HG02870 (cell line): ENCODE measurements at regions not wholly inside any gene's neighbourhood (a gene's known extent, or its start where the extent isn't known, plus 50 kb on each side); places are given as distances from the start of the nearest gene placed in this dataset.
"Not testable (repeated sequence)": the region's sequence is repeated elsewhere in the genome, so short reads cannot be mapped to it uniquely, and the experiment has no call there.

Experiments used
- ATAC-seq: cut with Tn5 transposase; IDR thresholded peaks from one replicate; pipeline ENCODE4 v1.9.1; 2021; ENCODE audit warnings: mild to moderate bottlenecking, moderate library complexity; ENCODE audit not compliant: unreplicated experiment

DNA sequence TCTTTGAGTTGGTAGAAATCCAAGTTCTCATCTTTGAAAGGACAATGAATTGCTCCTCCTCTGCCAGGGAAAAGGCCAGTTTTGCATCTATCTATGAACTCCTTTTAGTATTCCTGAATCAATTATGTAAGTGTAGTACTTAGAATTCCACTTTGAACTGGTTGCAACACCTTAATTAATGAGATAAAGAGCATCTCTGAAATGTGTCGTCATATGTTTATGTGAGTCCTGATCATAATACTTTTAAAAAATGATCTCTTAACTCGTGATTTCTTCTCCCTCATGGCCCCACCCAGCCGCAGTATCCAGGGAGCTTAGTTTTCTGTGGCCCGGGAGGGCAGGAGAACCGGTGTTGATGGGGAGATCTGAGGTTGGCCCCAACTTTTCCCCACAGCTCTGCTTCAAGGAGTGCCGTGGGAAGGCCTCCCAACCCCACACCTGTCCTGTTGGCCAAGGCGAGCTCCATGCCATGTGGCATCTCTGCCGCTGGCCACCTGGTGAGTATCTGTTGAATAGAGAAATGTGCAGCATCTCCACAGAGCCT is 203.5 kb downstream of the TMEM121 start:
- not testable (repeated sequence) for ATAC-seq

DNA sequence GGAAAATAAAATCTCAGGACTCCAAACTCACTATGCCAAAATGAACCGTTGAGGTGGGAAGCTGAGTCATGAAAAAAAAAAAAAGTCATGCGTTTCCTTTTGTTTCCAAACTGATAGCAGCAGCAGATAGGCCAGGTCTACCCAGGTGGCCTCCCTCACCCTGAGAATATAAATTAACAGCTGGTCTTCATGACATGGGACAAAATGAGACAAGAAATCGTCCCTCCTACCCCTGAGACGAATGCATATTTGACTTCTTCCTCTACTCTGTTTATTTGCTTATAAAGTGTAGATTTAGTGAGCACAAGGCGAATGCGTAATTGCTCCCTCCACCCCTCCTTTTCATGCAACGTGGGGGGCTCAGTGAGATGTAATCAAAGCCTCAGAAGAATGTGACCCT is 204.3 kb downstream of the TMEM121 start:
- not testable (repeated sequence) for ATAC-seq

DNA sequence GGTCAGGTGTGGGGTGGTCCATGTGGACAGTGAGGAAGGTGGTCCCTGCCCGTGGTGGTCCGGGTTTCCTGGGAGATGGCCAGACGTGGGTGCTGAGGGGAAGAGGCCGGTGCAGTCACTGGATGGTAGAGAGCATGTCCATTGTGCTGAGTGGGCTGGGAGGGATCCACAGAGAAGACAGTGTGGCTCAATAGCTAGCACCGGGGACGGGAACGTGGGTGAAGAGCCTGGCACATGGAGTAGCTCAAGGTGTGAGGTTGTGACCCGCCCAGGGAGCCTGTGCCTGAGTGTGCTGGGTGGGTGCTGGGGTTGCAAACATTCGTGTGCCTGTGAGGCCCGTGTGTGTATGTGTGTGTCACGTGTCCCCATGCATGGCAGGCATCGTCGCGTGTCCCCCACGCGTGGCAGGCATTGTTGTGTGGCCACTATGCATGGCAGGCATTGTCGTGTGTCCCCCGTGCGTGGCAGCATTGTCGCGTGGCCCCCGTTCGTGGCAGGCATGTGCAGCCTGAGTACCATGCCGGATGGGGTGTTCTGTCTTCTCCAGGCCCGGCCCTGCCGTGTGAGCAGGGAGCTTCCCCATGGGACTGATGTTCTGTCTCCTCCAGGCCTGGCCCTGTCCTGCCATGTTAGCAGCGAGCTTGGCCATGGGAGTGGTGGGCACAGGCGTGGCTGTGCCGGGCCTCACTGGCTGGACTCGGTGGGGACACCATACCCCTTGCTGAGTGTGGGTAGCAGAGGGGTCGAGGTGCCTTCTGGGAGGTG is 205.0 kb downstream of the TMEM121 start:
- not testable (repeated sequence) for ATAC-seq

DNA sequence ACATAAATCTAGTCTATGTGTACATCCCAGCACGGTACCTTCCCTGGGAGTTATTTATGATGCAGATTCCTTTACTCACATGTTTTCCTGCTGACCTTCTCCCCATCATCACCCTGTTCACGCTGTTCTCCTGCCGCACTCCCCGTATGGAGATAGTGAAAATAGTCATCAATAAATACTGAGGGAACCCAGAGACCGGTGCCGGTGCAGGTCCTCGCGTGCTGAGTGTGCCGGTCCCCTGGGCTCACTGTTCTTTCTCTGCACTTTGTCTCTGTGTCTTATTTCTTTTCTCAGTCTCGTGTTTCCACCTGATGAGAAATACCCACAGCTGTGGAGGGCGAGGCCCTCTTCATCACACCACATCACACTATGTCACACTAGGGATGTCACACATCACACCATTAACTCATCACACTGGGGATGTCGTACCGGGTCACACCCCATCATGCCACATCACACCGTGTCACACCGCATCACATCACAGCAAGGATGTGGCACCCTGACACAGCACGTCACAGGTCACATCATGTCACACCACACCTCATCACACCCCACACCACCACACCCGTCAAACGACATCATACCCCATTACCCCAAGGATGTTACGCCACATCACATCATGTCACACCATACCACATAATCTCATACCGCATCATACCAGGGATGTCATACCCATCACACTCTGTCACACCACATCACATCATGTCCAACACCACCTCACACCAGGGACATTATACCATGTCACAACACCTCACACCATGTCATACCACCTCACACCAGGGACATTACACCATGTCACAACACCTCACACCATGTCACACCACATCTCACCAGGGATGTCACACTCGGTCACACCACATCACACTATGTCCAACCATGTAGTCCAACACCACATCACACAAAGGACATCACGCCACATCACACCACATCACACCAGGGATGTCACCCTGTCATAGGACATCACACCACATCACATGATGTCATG is 207.0 kb downstream of the TMEM121 start:
- no peak for ATAC-seq

DNA sequence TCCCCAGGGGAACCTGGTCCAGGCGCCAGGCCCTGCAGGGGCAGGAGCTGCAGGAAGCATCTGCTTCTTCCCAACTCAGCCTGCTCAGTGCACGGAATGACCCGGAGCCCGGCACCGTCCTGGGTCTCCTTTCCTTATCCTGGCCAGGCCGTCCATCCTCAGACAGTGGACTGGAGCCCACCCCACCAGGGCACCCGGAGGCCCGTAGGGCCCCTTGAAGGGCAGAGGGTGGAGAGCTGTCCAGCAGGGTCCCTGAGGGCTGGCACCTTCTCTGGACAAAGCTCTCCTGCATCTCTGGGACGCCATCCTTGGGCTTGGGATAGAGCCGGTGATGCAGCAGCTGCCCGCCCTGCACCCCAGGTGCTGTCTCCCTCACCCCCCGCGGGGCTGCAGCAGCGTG is 207.9 kb downstream of the TMEM121 start:
- not testable (repeated sequence) for ATAC-seq

DNA sequence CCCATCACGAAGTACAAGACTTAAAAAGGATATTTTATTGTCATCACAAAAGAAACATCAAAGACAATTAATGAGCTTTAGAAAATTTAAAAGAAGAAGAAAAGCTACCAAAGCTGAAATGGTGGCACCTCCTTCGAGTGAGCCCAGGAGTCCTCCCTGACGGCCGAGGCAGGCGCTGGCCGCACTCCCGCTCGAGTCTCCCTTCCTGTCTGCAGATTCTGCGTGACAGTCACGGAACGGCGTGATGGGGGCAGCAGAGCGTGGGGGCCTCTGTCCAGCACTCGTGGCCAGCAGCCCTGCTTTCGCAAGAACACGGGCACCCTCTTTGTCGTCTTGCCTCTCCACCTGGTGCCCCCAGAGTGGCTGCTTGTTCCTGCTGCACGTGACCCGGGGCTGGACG is 209.9 kb downstream of the TMEM121 start:
- not testable (repeated sequence) for ATAC-seq

DNA sequence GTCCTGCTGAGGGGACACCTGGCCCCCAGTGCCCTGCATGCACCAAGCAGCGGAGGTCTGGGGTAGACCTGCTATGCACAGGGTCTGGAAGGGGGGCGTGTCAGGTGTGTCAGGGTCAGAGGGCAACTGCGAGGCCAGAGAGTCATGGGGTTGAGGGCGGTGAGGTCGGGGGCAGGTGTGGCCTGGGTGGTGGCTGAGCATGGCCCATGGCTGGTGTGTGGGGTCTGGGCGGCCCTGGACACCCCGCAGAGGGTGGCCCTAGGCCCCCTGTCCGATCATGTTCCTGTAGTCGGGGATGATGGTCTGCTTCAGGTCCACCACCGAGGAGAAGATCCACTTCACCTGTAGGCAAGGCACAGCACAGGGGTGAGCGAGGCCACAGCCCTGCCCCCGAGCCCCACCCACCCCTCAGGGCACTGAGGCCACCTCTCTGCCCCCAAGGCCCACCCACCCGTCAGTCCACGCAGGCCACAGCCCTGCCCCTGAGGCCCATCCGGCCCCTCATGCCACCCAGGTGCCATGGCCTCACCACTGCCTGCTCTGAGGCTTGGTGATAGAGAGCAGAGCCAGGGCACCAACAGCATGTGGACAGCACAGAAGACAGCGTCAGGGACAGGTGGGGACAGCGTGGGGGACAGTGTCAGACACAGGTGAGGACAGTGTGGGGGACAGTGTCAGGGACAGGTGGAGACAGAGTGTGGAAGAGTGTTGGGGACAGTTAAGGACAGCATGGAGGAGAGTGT is 211.3 kb downstream of the TMEM121 start:
- ATAC-seq: no peak

DNA sequence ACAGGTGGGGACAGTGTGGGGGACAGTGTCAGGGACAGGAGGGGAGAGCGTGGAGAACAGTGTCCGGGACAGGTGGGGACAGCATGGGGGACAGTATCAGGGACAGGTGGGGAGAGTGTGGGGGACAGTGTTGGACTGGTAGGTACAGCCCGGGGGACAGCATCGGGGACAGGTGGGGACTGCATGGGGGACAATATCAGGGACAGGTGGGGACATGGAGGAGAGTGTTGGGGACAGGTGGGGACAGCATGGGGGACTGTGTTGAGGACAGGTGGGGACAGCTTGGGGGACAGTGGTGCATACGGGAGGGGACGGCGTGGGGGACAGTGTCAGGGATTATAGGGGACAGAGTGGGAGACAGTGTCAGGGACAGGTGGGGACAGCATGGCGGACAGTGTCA is 212.3 kb downstream of the TMEM121 start:
- no peak for ATAC-seq

DNA sequence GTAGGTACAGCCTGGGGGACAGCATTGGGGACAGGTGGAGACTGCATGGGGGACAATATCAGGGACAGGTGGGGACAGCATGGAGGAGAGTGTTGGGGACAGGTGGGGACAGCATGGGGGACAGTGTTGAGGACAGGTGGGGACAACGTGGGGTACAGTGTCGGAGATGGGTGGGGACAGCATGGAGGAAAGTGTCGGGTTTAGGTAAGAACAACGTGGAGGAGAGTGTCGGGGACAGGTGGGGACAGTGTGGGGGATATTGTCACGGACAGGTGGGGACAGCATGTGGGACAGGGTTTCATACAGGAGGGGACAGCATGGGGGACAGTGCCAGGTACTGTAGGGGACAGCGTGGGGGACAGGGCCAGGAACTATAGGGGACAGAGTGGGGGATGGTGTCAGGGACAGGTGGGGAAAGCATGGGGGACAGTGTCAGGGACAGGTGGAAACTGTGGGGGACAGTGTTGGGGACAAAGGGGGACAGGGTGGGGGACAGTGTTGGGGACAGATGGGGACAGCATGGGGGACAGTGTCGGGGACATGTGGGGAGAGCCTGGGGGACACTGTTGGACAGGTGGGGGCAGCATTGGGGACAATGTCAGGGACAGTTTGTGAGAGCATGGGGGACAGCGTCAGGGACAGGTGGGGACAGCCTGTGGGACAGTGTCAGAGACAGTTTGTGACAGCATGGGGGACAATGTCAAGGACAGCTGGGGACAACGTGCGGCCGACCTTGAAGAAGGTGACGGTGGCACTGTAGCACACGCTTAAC is 213.1 kb downstream of the TMEM121 start:
- no peak for ATAC-seq

DNA sequence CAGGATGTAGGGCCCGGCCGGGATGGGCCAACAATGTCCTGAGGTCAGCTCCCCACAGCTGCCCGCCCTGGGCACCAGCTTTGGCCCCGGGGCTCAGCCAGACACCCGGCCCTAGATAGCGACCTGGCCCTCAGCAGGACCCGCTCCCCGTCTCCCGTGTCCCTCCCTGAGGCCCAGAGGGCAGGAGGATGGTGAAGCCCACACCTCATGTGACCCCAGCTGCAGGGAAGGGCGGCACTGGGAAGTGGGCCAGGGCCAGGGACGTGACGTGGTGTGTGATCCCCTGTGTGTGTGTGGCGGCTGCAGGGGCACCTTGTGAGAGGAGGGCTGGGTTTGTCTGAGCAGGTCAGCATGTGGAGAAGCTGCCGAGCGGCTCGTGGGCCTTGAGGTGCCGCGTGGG is 213.9 kb downstream of the TMEM121 start:
- ATAC-seq: not testable (repeated sequence)

DNA sequence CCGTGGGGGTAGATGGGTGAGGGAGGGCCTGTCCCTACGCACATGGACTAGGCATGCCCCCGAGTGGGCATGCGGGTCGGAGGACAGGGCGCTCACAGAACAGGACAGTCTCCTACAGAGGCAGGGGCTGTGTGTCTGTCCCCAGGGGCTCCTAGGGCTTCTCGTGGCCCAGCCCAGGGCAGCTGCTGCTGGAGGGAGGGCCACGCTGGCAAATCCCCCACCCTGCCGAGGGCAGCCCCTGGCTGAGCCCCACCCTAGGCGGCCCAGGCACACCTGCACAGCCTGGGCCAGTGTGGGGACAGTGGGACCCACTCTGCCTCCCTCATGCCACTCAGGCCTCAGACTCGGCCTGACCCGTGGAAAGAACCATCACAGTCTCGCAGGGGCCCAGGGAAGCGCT is 214.6 kb downstream of the TMEM121 start:
- ATAC-seq: not testable (repeated sequence)

DNA sequence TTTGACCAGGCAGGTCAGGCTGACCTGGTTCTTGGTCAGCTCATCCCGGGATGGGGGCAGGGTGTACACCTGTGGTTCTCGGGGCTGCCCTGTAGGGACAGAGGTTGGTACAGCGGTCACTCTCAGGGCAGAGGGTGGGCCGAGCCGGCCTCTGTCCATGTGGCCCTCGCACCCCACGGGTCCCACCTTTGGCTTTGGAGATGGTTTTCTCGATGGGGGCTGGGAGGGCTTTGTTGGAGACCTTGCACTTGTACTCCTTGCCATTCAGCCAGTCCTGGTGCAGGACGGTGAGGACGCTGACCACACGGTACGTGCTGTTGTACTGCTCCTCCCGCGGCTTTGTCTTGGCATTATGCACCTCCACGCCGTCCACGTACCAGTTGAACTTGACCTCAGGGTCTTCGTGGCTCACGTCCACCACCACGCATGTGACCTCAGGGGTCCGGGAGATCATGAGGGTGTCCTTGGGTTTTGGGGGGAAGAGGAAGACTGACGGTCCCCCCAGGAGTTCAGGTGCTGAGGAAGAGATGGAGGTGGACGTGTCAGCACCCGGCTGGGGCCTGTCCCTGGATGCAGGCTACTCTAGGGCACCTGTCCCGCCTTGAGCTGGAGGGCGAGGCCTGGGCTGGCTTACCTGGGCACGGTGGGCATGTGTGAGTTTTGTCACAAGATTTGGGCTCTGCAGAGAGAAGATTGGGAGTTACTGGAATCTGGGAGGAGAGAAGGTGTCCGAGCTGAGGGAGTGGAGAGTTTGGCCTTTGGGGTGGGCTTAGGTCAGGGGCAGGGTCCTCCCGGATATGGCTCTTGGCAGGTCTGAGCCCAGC is 215.5 kb downstream of the TMEM121 start:
- ATAC-seq: not testable (repeated sequence)

DNA sequence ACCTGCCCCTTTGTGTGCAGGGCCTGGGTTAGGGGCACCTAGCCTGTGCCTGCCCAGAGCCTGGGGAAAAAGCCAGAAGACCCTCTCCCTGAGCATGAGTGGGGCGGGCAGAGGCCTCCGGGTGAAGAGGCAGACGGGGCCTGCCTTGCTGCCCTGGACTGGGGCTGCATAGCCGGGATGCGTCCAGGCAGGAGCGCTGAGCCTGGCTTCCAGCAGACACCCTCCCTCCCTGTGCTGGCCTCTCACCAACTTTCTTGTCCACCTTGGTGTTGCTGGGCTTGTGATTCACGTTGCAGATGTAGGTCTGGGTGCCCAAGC is 216.1 kb downstream of the TMEM121 start:
- no peak for ATAC-seq

DNA sequence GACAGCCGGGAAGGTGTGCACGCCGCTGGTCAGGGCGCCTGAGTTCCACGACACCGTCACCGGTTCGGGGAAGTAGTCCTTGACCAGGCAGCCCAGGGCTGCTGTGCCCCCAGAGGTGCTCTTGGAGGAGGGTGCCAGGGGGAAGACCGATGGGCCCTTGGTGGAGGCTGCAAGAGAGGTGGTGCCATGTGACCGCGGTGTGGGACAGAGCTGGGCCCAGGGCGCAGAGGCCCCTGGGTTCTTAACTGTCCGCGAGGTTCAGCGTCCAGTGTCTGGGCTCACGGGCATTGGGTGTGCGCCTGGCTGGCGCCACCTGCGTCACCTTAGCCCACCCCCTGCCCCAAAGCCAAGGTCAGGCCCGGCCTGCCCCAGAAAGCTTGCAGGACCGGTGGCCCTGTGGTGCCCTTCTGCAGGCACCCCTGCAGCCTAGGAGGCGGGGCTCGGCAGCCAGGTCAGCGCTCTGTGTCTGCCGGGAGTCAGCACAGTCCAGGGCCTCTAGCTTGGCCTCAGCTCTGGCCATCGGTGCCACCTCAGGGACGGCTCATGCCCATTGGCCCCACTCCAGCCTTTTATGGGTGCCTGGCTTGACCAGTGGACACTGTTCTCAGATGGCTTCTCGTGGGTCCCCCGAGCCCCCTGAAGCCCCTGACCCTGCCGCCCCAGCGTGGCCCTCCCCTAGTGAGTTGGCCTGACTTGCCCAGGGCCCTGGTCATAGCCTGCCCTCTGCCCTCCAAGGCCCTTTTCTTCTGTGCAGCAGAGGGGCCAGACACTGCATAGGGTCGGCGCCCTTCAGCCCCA is 216.7 kb downstream of the TMEM121 start:
- not testable (repeated sequence) for ATAC-seq

DNA sequence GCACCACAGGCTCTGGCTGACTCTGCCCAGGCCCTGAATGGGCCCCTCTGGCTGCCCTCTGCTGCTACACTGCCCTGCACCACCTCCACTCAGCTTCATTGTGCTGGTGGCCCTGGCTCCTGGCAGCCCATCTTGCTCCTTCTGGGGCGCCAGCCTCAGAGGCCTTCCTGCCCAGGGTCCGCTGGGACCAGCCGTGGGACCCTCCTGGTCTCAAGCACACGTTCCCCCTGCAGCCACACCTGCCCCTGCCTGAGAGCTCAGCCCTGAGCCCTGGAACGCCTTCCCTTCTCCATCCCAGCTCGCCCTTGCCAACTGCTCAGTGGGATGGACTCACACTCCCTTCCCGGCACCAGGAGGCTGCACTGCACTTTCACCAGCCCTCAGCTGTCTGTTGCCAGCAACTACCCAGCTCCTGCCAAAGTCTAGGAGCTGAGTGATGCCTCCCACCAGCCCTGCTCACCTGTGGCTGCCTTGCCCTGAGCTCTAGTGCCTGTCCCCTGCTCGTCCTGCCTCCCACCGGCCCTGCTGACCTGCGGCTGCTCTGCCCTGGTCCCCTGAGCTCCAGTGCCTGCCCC is 217.9 kb downstream of the TMEM121 start:
- not testable (repeated sequence) for ATAC-seq

DNA sequence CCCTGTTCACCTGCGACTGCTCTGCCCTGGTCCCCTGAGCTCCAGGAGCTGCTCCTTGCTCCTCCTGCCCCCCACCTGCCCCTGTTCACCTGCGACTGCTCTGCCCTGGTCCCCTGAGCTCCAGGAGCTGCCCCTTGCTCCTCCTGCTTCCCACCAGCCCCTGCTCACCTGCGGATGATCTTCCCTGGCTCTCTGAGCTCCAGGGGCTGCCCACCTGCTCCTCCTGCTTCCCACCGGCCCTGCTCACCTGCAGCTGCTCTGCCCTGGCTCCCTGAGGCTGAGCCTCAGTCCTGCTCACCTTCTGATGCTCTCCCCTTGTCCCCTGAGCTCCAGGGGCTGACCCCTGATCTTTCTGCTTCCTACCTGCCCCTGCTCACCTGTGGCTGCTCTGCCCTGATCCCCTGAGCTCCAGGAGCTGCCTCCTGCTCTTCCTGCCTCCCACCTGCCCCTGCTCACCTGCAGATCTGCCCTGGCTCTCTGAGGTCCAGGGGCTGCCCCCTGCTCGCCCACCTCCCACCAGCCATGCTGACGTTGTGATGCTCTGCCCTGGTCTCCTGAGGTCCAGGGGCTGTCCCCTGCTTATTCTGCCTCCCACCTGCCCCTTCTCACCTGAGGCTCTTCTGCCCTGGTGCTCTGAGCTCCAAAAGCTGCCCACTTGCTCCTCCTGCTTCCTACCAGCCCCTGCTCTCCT is 219.2 kb downstream of the TMEM121 start:
- no peak for ATAC-seq

DNA sequence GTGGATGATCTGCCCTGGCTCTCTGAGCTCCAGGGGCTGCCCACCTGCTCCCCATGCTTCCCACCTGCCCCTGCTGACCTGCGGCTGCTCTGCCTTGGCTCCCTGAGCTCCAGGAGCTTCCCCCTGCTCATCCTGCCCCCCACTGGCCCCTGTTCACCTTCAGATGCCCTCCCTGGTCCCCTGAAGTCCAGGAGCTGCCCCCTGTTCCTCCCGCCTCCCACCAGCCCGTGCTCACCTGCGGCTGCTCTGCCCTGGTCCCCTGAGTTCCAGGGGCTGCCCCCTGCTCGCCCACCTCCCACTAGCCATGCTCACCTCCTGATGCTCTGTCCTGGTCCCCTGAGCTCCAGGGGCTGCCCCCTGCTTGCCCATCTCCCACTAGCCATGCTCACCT is 219.7 kb downstream of the TMEM121 start:
- no peak for ATAC-seq
